Naive thymus-derived CD4-positive, alpha-beta T cell (primary cell): ENCODE measurements at regions not wholly inside any gene's neighbourhood (a gene's known extent, or its start where the extent isn't known, plus 50 kb on each side); places are given as distances from the start of the nearest gene placed in this dataset.

Experiments
- ATAC-seq: fragments of 150-1000 bp; cut with Tn5 transposase; 2 replicates; pipeline ENCODE4 v1.10.0; 2021; ENCODE audit warnings: mild to moderate bottlenecking, moderate library complexity
- CTCF ChIA-PET: fragments of 350-600 bp; sonication (Branson Sonifier 250); formaldehyde crosslinking; loops from one replicate; lab custom pipeline; 2021; ENCODE audit warnings: antibody characterized with exemption; lab: Charles Lee
- POLR2A ChIA-PET: fragments of 350-600 bp; sonication (Branson Sonifier 250); formaldehyde crosslinking; loops from one replicate; lab custom pipeline; 2021; ENCODE audit warnings: antibody characterized with exemption, inconsistent platforms; lab: Charles Lee
- DNase-seq, 9 donors: peaks; one replicate each; pipeline versions ENCODE4 v3.0.0 to v3.0.0-alpha.2; 2020 to 2022; ENCODE audit warnings: mixed read lengths in 1 of 9
- H3K27ac ChIP-seq: one replicate; pipeline ENCODE4 v1.7.0; 2013; ENCODE audit warnings: mild to moderate bottlenecking, low read depth, low read length, moderate library complexity
- H3K27me3 ChIP-seq, 2 donors: one replicate each; pipeline ENCODE4 v1.7.0; 2013; ENCODE audit warnings: low read length in 2 of 2, mild to moderate bottlenecking in 2 of 2, moderate library complexity in 2 of 2; ENCODE audit not compliant: control insufficient read depth in 2 of 2, insufficient read depth in 2 of 2
- H3K36me3 ChIP-seq, 3 experiments: 1 replicate in 2 of 3; 2 replicates in 1 of 3; pipeline ENCODE4 v1.7.0; 2013; ENCODE audit warnings: low read length in 3 of 3, mild to moderate bottlenecking in 3 of 3, moderate library complexity in 1 of 3; ENCODE audit not compliant: insufficient read depth in 3 of 3, control insufficient read depth in 2 of 3
- H3K4me1 ChIP-seq, 2 donors: one replicate each; pipeline ENCODE4 v1.7.0; 2013; ENCODE audit warnings: low read length in 2 of 2, mild to moderate bottlenecking in 2 of 2, moderate library complexity in 1 of 2; ENCODE audit not compliant: control insufficient read depth in 2 of 2, insufficient read depth in 2 of 2
- H3K4me3 ChIP-seq: 2 replicates; pipeline ENCODE4 v1.7.0; 2013; ENCODE audit warnings: mild to moderate bottlenecking, low read length
- H3K9me3 ChIP-seq, 3 experiments: 1 replicate in 2 of 3; 2 replicates in 1 of 3; pipeline ENCODE4 v1.7.0; 2013; ENCODE audit warnings: low read length in 3 of 3; ENCODE audit not compliant: control insufficient read depth in 2 of 3
- H3K27ac Mint-ChIP-seq, 9 donors: one replicate each; pipeline ENCODE4 v1.8.0; 2020 to 2022; ENCODE audit warnings: mixed read lengths in 9 of 9, mild to moderate bottlenecking in 8 of 9, moderate library complexity in 5 of 9, inconsistent platforms in 2 of 9
- H3K27me3 Mint-ChIP-seq, 5 donors: one replicate each; pipeline ENCODE4 v1.8.0; 2021 to 2022; ENCODE audit warnings: mixed read lengths in 5 of 5, mild to moderate bottlenecking in 1 of 5
- H3K36me3 Mint-ChIP-seq, 5 donors: one replicate each; pipeline ENCODE4 v1.8.0; 2020 to 2022; ENCODE audit warnings: mixed read lengths in 5 of 5, mild to moderate bottlenecking in 3 of 5, inconsistent platforms in 1 of 5
- H3K4me1 Mint-ChIP-seq, 7 donors: one replicate each; pipeline ENCODE4 v1.8.0; 2020 to 2022; ENCODE audit warnings: mixed read lengths in 7 of 7, mild to moderate bottlenecking in 3 of 7, inconsistent platforms in 1 of 7
- H3K4me3 Mint-ChIP-seq, 10 donors: one replicate each; pipeline ENCODE4 v1.8.0; 2020 to 2022; ENCODE audit warnings: mild to moderate bottlenecking in 10 of 10, mixed read lengths in 10 of 10, moderate library complexity in 6 of 10, inconsistent platforms in 2 of 10
- H3K9me3 Mint-ChIP-seq, 11 donors: one replicate each; pipeline ENCODE4 v1.8.0; 2020 to 2022; ENCODE audit warnings: mixed read lengths in 11 of 11, mild to moderate bottlenecking in 4 of 11, inconsistent platforms in 1 of 11, moderate library complexity in 1 of 11
- intact Hi-C, 2 donors: fragments of 100-400 bp; cut with micrococcal nuclease; formaldehyde crosslinking; loops; one replicate each; pipeline ENCODE4 v1.15.1; 2023

DNA sequence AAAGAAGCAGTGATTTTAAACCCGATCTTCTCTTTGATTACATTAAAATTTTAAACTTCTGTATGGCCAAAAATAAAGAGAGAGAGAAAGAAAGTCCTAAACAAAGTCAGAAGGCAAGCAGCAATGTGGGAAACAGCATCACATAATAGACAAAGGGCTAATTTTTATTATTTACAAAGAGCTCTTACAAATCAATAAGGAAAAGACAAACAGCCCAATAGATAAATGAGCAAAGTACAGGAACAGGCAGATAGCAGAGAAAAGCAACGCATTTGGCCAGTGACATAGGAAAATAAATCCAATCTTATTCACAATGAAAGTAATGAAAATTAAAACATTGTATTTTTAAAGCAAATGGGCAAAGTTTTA lies 93.1 kb downstream of the SALL1 start:
- H3K4me1 ChIP-seq, result no peaks in the 10 kb centered on the region
- no peaks in the 10 kb centered on the region for H3K9me3 ChIP-seq
- intact Hi-C loops, result no loop called here
- no peak for DNase-seq
- H3K36me3 Mint-ChIP-seq, result peaks cover 0 to 5% (median 0%) of the 10 kb centered on the region in 5 donors
- ATAC-seq, result no peak
- no peak overlapping the region for H3K27ac Mint-ChIP-seq
- POLR2A ChIA-PET, result no interaction called here
- H3K9me3 Mint-ChIP-seq, result peaks cover 0 to 4% (median 1%) of the 10 kb centered on the region in 11 donors
- H3K36me3 ChIP-seq, result no peaks in the 10 kb centered on the region
- H3K4me3 ChIP-seq, result no peak overlapping the region
- peaks cover 0 to 3% (median 0%) of the 10 kb centered on the region in 7 donors for H3K4me1 Mint-ChIP-seq
- H3K27me3 Mint-ChIP-seq, result peaks cover 15 to 37% (median 29%) of the 10 kb centered on the region in 5 donors
- no peaks in the 10 kb centered on the region for H3K27me3 ChIP-seq
- H3K27ac ChIP-seq, result no peak overlapping the region
- CTCF ChIA-PET, result no interaction called here
- no peak overlapping the region for H3K4me3 Mint-ChIP-seq

DNA sequence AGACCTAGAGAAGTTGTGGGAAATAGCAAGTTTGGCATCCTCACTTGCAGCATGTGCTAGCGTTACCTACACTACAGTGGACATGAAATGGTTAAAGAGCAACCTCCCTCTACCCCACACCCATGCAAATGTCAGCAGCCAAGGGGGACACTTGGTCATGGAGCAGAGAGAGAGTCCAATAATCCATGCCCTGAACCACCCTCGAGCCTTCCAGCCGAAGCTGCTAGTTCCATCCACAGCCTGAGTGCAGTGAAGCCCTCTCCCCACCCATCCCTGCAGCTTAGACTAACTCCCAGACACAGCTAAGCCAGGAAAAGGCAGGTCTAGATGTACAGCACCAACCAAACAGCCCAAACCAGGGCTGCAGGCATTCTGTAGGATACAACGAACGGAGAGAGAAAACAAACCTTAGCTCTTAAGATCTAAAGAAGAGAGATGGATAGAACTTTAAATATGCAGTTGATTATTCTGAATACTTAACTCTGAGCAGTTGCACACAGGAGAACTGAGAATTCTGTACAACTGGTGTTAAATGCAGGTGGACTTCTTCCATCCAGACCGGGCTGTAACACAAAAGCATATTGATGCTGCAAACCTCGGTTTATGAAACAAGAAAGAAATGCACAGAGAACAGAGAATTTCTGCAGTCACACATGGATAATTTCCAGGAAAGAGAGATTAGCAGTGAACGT lies 93.8 kb downstream of the SALL1 start:
- H3K4me3 ChIP-seq, result no peak overlapping the region
- H3K27me3 ChIP-seq, result no peaks in the 10 kb centered on the region
- no peak overlapping the region for H3K4me3 Mint-ChIP-seq
- ChIA-PET POLR2A (no interaction called here), CTCF (no interaction called here)
- DNase-seq, result no peak
- peaks cover 0 to 5% (median 0%) of the 10 kb centered on the region in 5 donors for H3K36me3 Mint-ChIP-seq
- H3K9me3 ChIP-seq, result no peaks in the 10 kb centered on the region
- no peak overlapping the region for H3K27ac Mint-ChIP-seq
- intact Hi-C loops, result no loop called here
- H3K27me3 Mint-ChIP-seq, result peaks cover 15 to 37% (median 29%) of the 10 kb centered on the region in 5 donors
- no peaks in the 10 kb centered on the region for H3K4me1 ChIP-seq
- no peak for ATAC-seq
- H3K36me3 ChIP-seq, result no peaks in the 10 kb centered on the region
- no peak overlapping the region for H3K27ac ChIP-seq
- H3K9me3 Mint-ChIP-seq, result peaks cover 0 to 4% (median 1%) of the 10 kb centered on the region in 11 donors
- H3K4me1 Mint-ChIP-seq, result peaks cover 0 to 3% (median 0%) of the 10 kb centered on the region in 7 donors

DNA sequence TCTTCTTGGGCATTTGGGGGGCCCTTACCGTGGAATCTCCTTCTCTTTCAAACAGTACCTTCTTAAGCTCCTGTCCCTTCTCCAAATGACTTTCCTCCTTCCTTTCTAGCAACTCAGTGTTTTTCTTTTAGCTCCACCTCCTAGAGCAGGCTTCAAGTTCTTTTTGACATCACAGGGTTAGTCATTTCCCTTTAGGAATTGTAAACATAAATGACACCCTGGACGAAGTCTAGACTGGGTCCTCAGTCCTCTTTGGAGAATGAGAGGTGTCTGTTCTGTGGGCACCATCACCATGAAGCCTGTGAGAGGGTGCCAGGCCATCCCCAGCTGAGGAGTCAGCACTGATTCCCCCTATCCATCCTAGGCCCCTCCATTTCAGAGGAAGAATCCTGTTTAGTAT lies 94.7 kb downstream of the SALL1 start:
- Mint-ChIP-seq H3K9me3 (peaks cover 0 to 6% (median 1%) of the 10 kb centered on the region in 11 donors), H3K27ac (no peak overlapping the region), H3K4me1 (peaks cover 0 to 12% (median 0%) of the 10 kb centered on the region in 7 donors), H3K36me3 (peaks cover 0 to 5% (median 0%) of the 10 kb centered on the region in 5 donors), H3K4me3 (no peak overlapping the region), H3K27me3 (peaks cover 15 to 37% (median 26%) of the 10 kb centered on the region in 5 donors)
- intact Hi-C loops, result no loop called here
- no peak for DNase-seq
- Histone ChIP-seq H3K36me3 (no peaks in the 10 kb centered on the region), H3K9me3 (no peaks in the 10 kb centered on the region), H3K4me1 (no peaks in the 10 kb centered on the region), H3K27ac (no peak overlapping the region), H3K27me3 (no peaks in the 10 kb centered on the region), H3K4me3 (no peak overlapping the region)
- POLR2A ChIA-PET, result no interaction called here
- CTCF ChIA-PET, result no interaction called here
- ATAC-seq, result no peak

DNA sequence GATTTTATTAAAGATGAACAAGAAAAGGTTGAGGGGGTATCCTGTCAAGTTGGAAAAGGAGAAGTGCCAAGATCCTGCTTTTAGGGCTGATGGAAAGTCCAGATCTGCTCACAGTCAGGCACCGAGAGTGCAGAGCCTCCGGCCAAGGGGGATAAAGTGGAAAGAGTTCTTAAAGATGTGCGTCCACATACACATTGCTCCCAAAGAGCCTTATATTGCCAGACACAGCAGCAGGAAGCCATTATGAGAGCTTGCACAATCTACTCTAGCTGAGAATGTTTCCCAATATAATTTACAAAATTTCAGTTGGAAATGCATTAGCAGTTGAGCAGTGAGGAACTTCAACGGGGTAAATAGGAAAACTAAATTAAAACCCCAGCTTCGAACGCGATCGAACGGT lies 95.6 kb downstream of the SALL1 start:
- Mint-ChIP-seq H3K36me3 (peaks cover 0 to 5% (median 0%) of the 10 kb centered on the region in 5 donors), H3K4me1 (peaks cover 0 to 13% (median 0%) of the 10 kb centered on the region in 7 donors), H3K4me3 (no peak overlapping the region), H3K27ac (no peak overlapping the region), H3K27me3 (peaks cover 15 to 37% (median 25%) of the 10 kb centered on the region in 5 donors), H3K9me3 (peaks cover 0 to 6% (median 1%) of the 10 kb centered on the region in 11 donors)
- Histone ChIP-seq H3K36me3 (no peaks in the 10 kb centered on the region), H3K4me1 (no peaks in the 10 kb centered on the region), H3K27ac (no peak overlapping the region), H3K9me3 (no peaks in the 10 kb centered on the region), H3K27me3 (no peaks in the 10 kb centered on the region), H3K4me3 (no peak overlapping the region)
- DNase-seq (no peak), ATAC-seq (no peak)
- ChIA-PET POLR2A (no interaction called here), CTCF (no interaction called here)
- intact Hi-C loops, result no loop called here

DNA sequence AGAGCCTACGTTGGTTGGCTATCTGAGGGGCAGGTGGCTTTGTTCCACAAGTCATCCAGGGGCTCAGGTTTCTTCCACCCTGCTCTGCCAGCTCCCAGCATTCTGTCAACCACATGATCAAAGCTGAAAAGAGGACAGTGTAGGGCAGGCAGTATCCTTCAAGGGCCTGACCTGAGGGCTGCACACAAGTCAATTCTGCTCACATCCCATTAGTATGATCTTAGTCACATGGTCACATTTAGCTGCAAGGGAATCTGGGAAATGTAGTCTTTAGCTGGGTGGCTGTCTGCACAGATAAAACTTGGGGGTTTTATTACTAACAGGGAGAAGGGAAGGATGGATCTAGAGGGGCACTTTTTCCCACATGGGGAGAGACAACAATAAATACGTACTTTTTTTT lies 97.3 kb downstream of the SALL1 start:
- Mint-ChIP-seq H3K27ac (no peak overlapping the region), H3K36me3 (peaks cover 0 to 5% (median 0%) of the 10 kb centered on the region in 5 donors), H3K9me3 (peaks cover 0 to 6% (median 1%) of the 10 kb centered on the region in 11 donors), H3K4me3 (no peak overlapping the region), H3K27me3 (peaks cover 15 to 37% (median 22%) of the 10 kb centered on the region in 5 donors), H3K4me1 (peaks cover 0 to 13% (median 0%) of the 10 kb centered on the region in 7 donors)
- ATAC-seq (no peak), DNase-seq (no peak)
- Histone ChIP-seq H3K27ac (no peak overlapping the region), H3K4me1 (no peaks in the 10 kb centered on the region), H3K9me3 (no peaks in the 10 kb centered on the region), H3K27me3 (no peaks in the 10 kb centered on the region), H3K36me3 (no peaks in the 10 kb centered on the region), H3K4me3 (no peak overlapping the region)
- POLR2A ChIA-PET, result no interaction called here
- CTCF ChIA-PET, result no interaction called here
- intact Hi-C loops, result no loop called here

DNA sequence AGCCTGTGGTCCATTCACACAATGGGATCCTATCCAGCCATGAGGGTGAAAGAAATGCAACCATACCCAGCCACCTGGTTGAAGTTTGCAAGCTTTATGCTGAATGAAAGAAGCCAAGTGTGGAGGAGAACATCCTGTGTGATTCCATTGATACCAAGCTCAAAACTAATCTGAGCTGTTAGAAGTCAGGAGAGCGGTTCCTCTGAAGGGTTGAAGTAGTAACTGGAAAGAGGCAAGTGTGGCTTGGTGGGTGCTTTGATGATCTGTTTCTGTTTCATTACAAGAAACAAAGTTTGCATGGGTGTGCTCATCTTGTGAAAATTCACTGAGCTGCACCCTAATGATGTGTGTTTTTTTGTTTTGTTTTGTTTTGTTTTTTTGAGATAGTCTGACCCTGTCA lies 99.4 kb downstream of the SALL1 start:
- no peaks in the 10 kb centered on the region for H3K36me3 ChIP-seq
- no peaks in the 10 kb centered on the region for H3K9me3 ChIP-seq
- Mint-ChIP-seq H3K27me3 (peaks cover 7 to 41% (median 15%) of the 10 kb centered on the region in 5 donors), H3K36me3 (peaks cover 0 to 5% (median 0%) of the 10 kb centered on the region in 5 donors), H3K4me3 (no peak overlapping the region), H3K27ac (no peak overlapping the region), H3K9me3 (peaks cover 0 to 6% (median 1%) of the 10 kb centered on the region in 11 donors), H3K4me1 (peaks cover 0 to 13% (median 0%) of the 10 kb centered on the region in 7 donors)
- H3K27ac ChIP-seq, result no peak overlapping the region
- H3K4me1 ChIP-seq, result no peaks in the 10 kb centered on the region
- CTCF ChIA-PET, result no interaction called here
- no peaks in the 10 kb centered on the region for H3K27me3 ChIP-seq
- POLR2A ChIA-PET, result no interaction called here
- ATAC-seq (no peak), DNase-seq (no peak)
- H3K4me3 ChIP-seq, result no peak overlapping the region
- intact Hi-C loops, result no loop called here

DNA sequence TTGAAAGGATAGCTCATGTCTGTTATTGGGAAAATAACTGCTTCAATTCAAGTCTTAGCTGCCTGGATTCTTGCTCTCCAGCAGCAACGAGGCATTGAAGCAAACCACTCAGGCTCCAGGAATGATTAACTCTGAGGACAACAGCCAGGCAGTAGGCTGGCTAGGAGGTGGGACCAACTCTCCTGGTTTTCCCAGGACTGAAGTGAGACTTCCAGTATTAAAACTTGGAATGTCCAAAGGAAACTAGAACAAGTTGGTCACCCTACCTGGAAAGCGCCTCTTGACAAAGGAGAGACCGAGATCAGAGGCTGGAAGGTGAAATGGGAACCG lies 100.7 kb downstream of the SALL1 start:
- POLR2A ChIA-PET, result no interaction called here
- Mint-ChIP-seq H3K36me3 (peaks cover 0 to 5% (median 0%) of the 10 kb centered on the region in 5 donors), H3K27me3 (peaks cover 6 to 29% (median 7%) of the 10 kb centered on the region in 5 donors), H3K27ac (no peak overlapping the region), H3K4me1 (peaks cover 0 to 13% (median 0%) of the 10 kb centered on the region in 7 donors), H3K4me3 (no peak overlapping the region), H3K9me3 (peaks cover 0 to 6% (median 0%) of the 10 kb centered on the region in 11 donors)
- ATAC-seq (no peak), DNase-seq (no peak)
- intact Hi-C loops, result no loop called here
- Histone ChIP-seq H3K36me3 (no peaks in the 10 kb centered on the region), H3K27me3 (no peaks in the 10 kb centered on the region), H3K4me3 (no peak overlapping the region), H3K9me3 (no peaks in the 10 kb centered on the region), H3K27ac (no peak overlapping the region), H3K4me1 (no peaks in the 10 kb centered on the region)
- CTCF ChIA-PET, result no interaction called here
